ENCODE measurements at regions not wholly inside any gene's neighbourhood (a gene's known extent, or its start where the extent isn't known, plus 50 kb on each side); places are given as distances from the start of the nearest gene placed in this dataset.

GRCh38 chr7:130852867-130853266, 118.9 kb upstream of the KLF14 start:
- TF ChIP-seq, protein P1, sequence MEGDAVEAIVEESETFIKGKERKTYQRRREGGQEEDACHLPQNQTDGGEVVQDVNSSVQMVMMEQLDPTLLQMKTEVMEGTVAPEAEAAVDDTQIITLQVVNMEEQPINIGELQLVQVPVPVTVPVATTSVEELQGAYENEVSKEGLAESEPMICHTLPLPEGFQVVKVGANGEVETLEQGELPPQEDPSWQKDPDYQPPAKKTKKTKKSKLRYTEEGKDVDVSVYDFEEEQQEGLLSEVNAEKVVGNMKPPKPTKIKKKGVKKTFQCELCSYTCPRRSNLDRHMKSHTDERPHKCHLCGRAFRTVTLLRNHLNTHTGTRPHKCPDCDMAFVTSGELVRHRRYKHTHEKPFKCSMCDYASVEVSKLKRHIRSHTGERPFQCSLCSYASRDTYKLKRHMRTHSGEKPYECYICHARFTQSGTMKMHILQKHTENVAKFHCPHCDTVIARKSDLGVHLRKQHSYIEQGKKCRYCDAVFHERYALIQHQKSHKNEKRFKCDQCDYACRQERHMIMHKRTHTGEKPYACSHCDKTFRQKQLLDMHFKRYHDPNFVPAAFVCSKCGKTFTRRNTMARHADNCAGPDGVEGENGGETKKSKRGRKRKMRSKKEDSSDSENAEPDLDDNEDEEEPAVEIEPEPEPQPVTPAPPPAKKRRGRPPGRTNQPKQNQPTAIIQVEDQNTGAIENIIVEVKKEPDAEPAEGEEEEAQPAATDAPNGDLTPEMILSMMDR (IDR thresholded peaks at IDR 0.05; ENCODE audit: low read length) = no peak
- no peak for TF ChIP-seq EZH2phosphoT487 (IDR thresholded peaks at IDR 0.05; ENCODE audit: low read length)
